Coronary artery (tissue), 2 donors: ENCODE measurements at regions not wholly inside any gene's neighbourhood (a gene's known extent, or its start where the extent isn't known, plus 50 kb on each side); places are given as distances from the start of the nearest gene placed in this dataset.

Source experiments
- DNase-seq: peaks from one replicate; pipeline ENCODE4 v3.0.0-alpha.2; 2017; ENCODE audit warnings: low spot score
- H3K27ac ChIP-seq, 2 donors: fragments of 200-600 bp; sonication (generic); one replicate each; pipeline ENCODE4 v1.5.1; 2016 to 2019
- H3K4me3 ChIP-seq: fragments of 200-600 bp; sonication (generic); 2 replicates; pipeline ENCODE4 v1.5.1; 2016; ENCODE audit warnings: mild to moderate bottlenecking, moderate library complexity
- TF ChIP-seq, protein P1 (sequence below): fragments of 200-600 bp; sonication (generic); IDR thresholded peaks from one replicate; pipeline ENCODE4 v1.5.1; 2019; ENCODE audit warnings: antibody characterized with exemption

DNA sequence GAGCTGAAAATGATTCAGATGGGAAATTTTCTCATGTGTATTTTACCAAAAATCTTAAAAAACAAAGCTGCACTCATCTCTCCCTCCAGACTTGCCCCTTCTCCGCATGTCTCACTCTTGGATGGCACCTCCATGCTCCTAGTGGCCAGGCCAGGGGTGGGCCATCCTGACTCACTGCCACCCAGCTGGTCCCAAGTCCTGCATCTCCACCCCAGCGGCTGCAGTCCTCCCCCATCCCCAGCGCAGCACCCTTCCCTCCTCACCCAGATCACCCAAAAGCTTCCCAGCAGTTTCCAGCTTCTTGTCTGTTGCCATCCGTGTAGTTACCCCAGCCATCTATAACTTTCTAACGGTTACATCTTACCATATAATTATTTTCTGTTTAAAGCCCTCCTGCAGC is 53.0 kb upstream of the INSIG1 start:
- DNase-seq: no peak
- Histone ChIP-seq H3K4me3 (no peak overlapping the region), H3K27ac (no peak overlapping the region)
- TF ChIP-seq, protein P1, sequence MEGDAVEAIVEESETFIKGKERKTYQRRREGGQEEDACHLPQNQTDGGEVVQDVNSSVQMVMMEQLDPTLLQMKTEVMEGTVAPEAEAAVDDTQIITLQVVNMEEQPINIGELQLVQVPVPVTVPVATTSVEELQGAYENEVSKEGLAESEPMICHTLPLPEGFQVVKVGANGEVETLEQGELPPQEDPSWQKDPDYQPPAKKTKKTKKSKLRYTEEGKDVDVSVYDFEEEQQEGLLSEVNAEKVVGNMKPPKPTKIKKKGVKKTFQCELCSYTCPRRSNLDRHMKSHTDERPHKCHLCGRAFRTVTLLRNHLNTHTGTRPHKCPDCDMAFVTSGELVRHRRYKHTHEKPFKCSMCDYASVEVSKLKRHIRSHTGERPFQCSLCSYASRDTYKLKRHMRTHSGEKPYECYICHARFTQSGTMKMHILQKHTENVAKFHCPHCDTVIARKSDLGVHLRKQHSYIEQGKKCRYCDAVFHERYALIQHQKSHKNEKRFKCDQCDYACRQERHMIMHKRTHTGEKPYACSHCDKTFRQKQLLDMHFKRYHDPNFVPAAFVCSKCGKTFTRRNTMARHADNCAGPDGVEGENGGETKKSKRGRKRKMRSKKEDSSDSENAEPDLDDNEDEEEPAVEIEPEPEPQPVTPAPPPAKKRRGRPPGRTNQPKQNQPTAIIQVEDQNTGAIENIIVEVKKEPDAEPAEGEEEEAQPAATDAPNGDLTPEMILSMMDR: no peak

DNA sequence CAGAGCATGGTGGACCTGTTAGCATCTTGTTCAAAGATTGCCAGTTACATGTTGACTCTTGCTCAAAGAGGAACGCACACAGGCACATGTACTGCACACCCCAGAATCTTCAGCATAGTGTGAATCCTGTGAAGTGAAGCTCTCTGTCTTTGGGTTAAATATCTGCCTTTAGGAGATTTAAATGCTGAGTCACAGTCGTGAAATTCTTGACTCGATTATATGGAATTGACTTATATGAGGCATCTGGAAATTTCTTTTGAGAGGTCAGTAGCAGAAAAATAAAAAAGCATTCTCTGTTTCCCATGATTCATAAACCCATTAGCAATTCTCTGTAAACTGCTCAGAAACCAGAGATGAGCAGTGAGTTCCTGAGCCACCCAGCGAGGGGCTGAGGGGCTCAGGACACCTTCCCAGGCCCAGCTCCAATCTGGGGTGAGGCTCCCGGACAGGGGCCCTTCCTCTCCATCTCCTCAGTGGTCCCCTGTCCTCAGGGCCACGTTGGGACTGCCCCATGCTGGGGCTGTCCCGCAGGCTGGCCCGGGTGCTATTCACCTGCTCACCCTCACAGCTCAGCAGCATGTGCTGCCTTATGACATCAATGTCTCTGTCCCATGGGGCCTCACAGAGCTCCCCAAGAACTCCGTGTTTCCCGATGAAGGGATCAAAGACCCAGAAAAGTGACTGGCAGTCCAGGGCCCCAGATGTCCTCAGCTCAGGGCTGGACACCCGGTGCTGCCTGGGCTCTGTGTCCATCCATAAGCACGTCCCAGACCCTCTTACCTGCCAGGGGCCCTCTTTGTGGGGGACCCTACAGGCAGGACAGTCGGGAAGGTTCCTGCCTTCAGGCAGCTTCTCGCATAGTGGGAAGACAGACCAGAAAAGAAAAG is 50.0 kb upstream of the INSIG1 start:
- no peak for DNase-seq
- Histone ChIP-seq H3K4me3 (no peak overlapping the region), H3K27ac (no peak overlapping the region)
- TF ChIP-seq, protein P1: no peak
